Uterus (tissue), 3 donors: ENCODE measurements at regions not wholly inside any gene's neighbourhood (a gene's known extent, or its start where the extent isn't known, plus 50 kb on each side); places are given as distances from the start of the nearest gene placed in this dataset.

ENCODE experiments used
- DNase-seq, 2 donors: peaks; one replicate each; pipeline ENCODE4 v3.0.0-alpha.2; 2019 to 2020
- H3K27ac ChIP-seq, 2 donors: fragments of 200-600 bp; sonication (generic); 1 replicate in 1 of 2; 2 replicates in 1 of 2; pipeline ENCODE4 v1.5.1; 2016 to 2018
- H3K27me3 ChIP-seq, 2 donors: fragments of 200-600 bp; sonication (generic); one replicate each; pipeline ENCODE4 v1.5.1; 2018 to 2019; ENCODE audit warnings: control low read depth in 1 of 2
- H3K36me3 ChIP-seq, 2 donors: fragments of 200-600 bp; sonication (generic); one replicate each; pipeline ENCODE4 v1.5.1; 2019; ENCODE audit warnings: control low read depth in 1 of 2
- H3K4me1 ChIP-seq, 2 donors: fragments of 200-600 bp; sonication (generic); one replicate each; pipeline ENCODE4 v1.5.1; 2018 to 2019; ENCODE audit warnings: control low read depth in 1 of 2
- H3K4me3 ChIP-seq, 2 donors: fragments of 200-600 bp; sonication (generic); 1 replicate in 1 of 2; 2 replicates in 1 of 2; pipeline ENCODE4 v1.5.1; 2018 to 2019; ENCODE audit warnings: mild to moderate bottlenecking in 1 of 2
- H3K9me3 ChIP-seq, 2 donors: fragments of 200-600 bp; sonication (generic); one replicate each; pipeline ENCODE4 v1.5.1; 2019; ENCODE audit warnings: control low read depth in 1 of 2
- CTCF ChIP-seq, 4 experiments: fragments of 200-600 bp in 2 of 4; fragments of 450-650 bp in 2 of 4; sonication (generic) in 2 of 4; IDR thresholded peaks; one replicate each; pipeline ENCODE4 v1.5.1; 2016 to 2019; ENCODE audit warnings: antibody characterized with exemption in 4 of 4, mild to moderate bottlenecking in 2 of 4, moderate library complexity in 1 of 4
- POLR2A ChIP-seq, 2 donors: fragments of 450-650 bp; IDR thresholded peaks; one replicate each; pipeline ENCODE4 v1.6.1; 2016; ENCODE audit warnings: antibody characterized with exemption in 2 of 2, mild to moderate bottlenecking in 1 of 2, moderate library complexity in 1 of 2
- intact Hi-C: fragments of 100-400 bp; cut with DNase I; formaldehyde crosslinking; loops from one replicate; pipeline ENCODE4 v1.15.1; 2023; ENCODE audit warnings: low total_unique reads
- donor health status: DM: yes; HTN: yes; CAD: no.

- intact Hi-C loops: no loop called here
- H3K36me3 ChIP-seq: no peaks in the 10 kb centered on the region
These were observed 223.5 kb upstream of the RBMS3 start for GRCh38 chr3:29057326-29057725.

GRCh38 chr3:29064085-29064484 lies 216.8 kb upstream of the RBMS3 start:
- TF ChIP-seq POLR2A (IDR thresholded peaks at IDR 0.05) (no peak), CTCF (IDR thresholded peaks at IDR 0.05) (no peak)
- Histone ChIP-seq H3K9me3 (no peaks in the 10 kb centered on the region), H3K4me3 (no peak overlapping the region), H3K4me1 (peaks cover 0 to 3% of the 10 kb centered on the region in 2 donors), H3K36me3 (no peaks in the 10 kb centered on the region), H3K27ac (no peak overlapping the region), H3K27me3 (no peaks in the 10 kb centered on the region)
- intact Hi-C loops: no loop called here
- no peak for DNase-seq

More at GRCh38 chr3:29057326-29057725, 223.5 kb upstream of the RBMS3 start:
- Histone ChIP-seq H3K27ac (no peak overlapping the region), H3K4me3 (no peak overlapping the region), H3K27me3 (no peaks in the 10 kb centered on the region), H3K9me3 (no peaks in the 10 kb centered on the region), H3K4me1 (no peaks in the 10 kb centered on the region)
- no peak for DNase-seq
- TF ChIP-seq CTCF (IDR thresholded peaks at IDR 0.05) (no peak), POLR2A (IDR thresholded peaks at IDR 0.05) (no peak)

- Histone ChIP-seq H3K36me3 (no peaks in the 10 kb centered on the region), H3K9me3 (no peaks in the 10 kb centered on the region), H3K4me1 (peaks cover 0 to 3% of the 10 kb centered on the region in 2 donors), H3K27me3 (no peaks in the 10 kb centered on the region), H3K27ac (no peak overlapping the region), H3K4me3 (no peak overlapping the region)
- intact Hi-C loops: no loop called here
- no peak for TF ChIP-seq CTCF (IDR thresholded peaks at IDR 0.05)
- TF ChIP-seq POLR2A (IDR thresholded peaks at IDR 0.05): no peak
- DNase-seq: peak; percentile 41 to 56
These were observed 215.6 kb upstream of the RBMS3 start for GRCh38 chr3:29065211-29065785.

DNA sequence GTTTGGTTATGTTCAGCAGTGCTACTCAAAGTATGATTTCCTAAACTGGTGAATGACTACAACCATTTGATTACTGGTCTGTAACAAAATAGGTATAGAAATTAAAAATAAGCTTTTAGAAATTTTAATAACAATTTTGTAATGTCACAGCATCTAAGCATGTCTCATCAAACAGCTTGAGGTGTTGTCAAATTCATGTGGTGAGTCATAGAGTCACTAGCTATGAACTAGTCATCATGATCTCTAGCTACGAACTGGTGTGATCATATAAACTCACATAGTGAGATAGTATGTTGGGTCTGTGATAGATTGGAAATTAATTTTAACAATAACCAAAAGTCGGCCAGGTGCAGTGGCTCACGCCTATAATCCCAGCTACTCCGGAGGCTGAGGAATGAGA lies 213.9 kb upstream of the RBMS3 start:
- Histone ChIP-seq H3K36me3 (no peaks in the 10 kb centered on the region), H3K4me1 (peaks cover 0 to 3% of the 10 kb centered on the region in 2 donors), H3K9me3 (no peaks in the 10 kb centered on the region), H3K27ac (no peak overlapping the region), H3K4me3 (no peak overlapping the region), H3K27me3 (no peaks in the 10 kb centered on the region)
- DNase-seq: no peak
- intact Hi-C loops: no loop called here
- TF ChIP-seq POLR2A (IDR thresholded peaks at IDR 0.05) (no peak), CTCF (IDR thresholded peaks at IDR 0.05) (no peak)

- Histone ChIP-seq H3K27ac (no peak overlapping the region), H3K4me1 (no peaks in the 10 kb centered on the region), H3K9me3 (no peaks in the 10 kb centered on the region), H3K36me3 (no peaks in the 10 kb centered on the region), H3K4me3 (no peak overlapping the region), H3K27me3 (no peaks in the 10 kb centered on the region)
- no peak for TF ChIP-seq CTCF (IDR thresholded peaks at IDR 0.05)
- no peak for TF ChIP-seq POLR2A (IDR thresholded peaks at IDR 0.05)
- intact Hi-C loops: no loop called here
- DNase-seq: no peak
These were observed 209.8 kb upstream of the RBMS3 start for GRCh38 chr3:29070959-29071634.
